OCI-LY7 (cell line): ENCODE measurements at regions not wholly inside any gene's neighbourhood (a gene's known extent, or its start where the extent isn't known, plus 50 kb on each side); places are given as distances from the start of the nearest gene placed in this dataset.

Experiments
- BruUV-seq: library from RNA; stranded (reverse); fragments of 400-500 nt; replicated peaks from 2 replicates; lab custom pipeline; 2021; lab: Mats Ljungman, UMichigan
- CTCF ChIA-PET: fragments of 300-600 bp; sonication (Branson Sonifier 250); formaldehyde crosslinking; loops from one replicate; lab custom pipeline; 2022; ENCODE audit warnings: antibody characterized with exemption; ENCODE audit not compliant: unreplicated experiment; lab: Charles Lee
- POLR2A ChIA-PET: fragments of 300-600 bp; sonication (Branson Sonifier 250); formaldehyde crosslinking; loops from one replicate; lab custom pipeline; 2022; ENCODE audit warnings: antibody characterized with exemption; lab: Charles Lee
- DNase-seq: peaks from one replicate; pipeline ENCODE4 v3.0.0-alpha.2; 2015; ENCODE audit warnings: low spot score
- H2AFZ ChIP-seq: fragments of 200-600 bp; sonication (generic), shearing (Covaris generic); 2 replicates; pipeline ENCODE4 v1.6.1; 2014; ENCODE audit warnings: mild to moderate bottlenecking, antibody characterized with exemption, low read length, moderate library complexity
- H3K27ac ChIP-seq: fragments of 200-600 bp; sonication (generic); 2 replicates; pipeline ENCODE4 v1.5.1; 2014; ENCODE audit warnings: mixed run types, low read depth, mild to moderate bottlenecking, moderate library complexity, low read length, inconsistent platforms; ENCODE audit not compliant: poor library complexity, severe bottlenecking
- H3K36me3 ChIP-seq: fragments of 200-600 bp; sonication (generic); 2 replicates; pipeline ENCODE4 v1.6.1; 2014; ENCODE audit warnings: mild to moderate bottlenecking, antibody characterized with exemption, low read length, moderate library complexity, mixed read lengths; ENCODE audit not compliant: insufficient read depth
- H3K4me1 ChIP-seq: fragments of 200-600 bp; sonication (generic); 2 replicates; pipeline ENCODE4 v1.5.1; 2014; ENCODE audit warnings: mild to moderate bottlenecking, low read length; ENCODE audit not compliant: insufficient read depth, poor library complexity, severe bottlenecking
- H3K4me2 ChIP-seq: fragments of 200-600 bp; sonication (generic); 2 replicates; pipeline ENCODE4 v1.6.1; 2014; ENCODE audit warnings: mild to moderate bottlenecking, low read length
- H3K4me3 ChIP-seq: fragments of 200-600 bp; sonication (generic); 2 replicates; pipeline ENCODE4 v1.5.1; 2014; ENCODE audit warnings: mild to moderate bottlenecking, low read depth, low read length; ENCODE audit not compliant: poor library complexity, severe bottlenecking
- H3K79me2 ChIP-seq: fragments of 200-600 bp; sonication (generic); 2 replicates; pipeline ENCODE4 v1.6.1; 2016; ENCODE audit warnings: low read depth, mild to moderate bottlenecking, low read length, moderate library complexity, mixed read lengths; ENCODE audit not compliant: insufficient read depth
- H3K9me2 ChIP-seq: fragments of 200-600 bp; sonication (generic); 2 replicates; pipeline ENCODE4 v1.6.1; 2016; ENCODE audit warnings: mild to moderate bottlenecking, low read length, mixed read lengths; ENCODE audit not compliant: insufficient read depth
- H3K9me3 ChIP-seq: fragments of 200-600 bp; sonication (generic); 2 replicates; pipeline ENCODE4 v1.6.1; 2014; ENCODE audit warnings: mild to moderate bottlenecking, mixed run types, low read length, mixed read lengths
- H4K20me1 ChIP-seq: fragments of 200-600 bp; sonication (generic); 2 replicates; pipeline ENCODE4 v1.6.1; 2014; ENCODE audit warnings: mild to moderate bottlenecking, antibody characterized with exemption, low read length, moderate library complexity, mixed read lengths; ENCODE audit not compliant: insufficient read depth
- CTCF ChIP-seq: fragments of 200-600 bp; sonication (generic); conservative IDR thresholded peaks from 2 replicates; pipeline ENCODE4 v1.5.1; 2014; ENCODE audit warnings: mild to moderate bottlenecking, antibody characterized with exemption, low read length, moderate library complexity, mixed read lengths
- EZH2phosphoT487 ChIP-seq: fragments of 200-600 bp; sonication (generic); IDR thresholded peaks from 2 replicates; pipeline ENCODE4 v1.6.1; 2018; ENCODE audit warnings: low read depth, borderline replicate concordance, mild to moderate bottlenecking, mixed run types, antibody characterized with exemption, low read length, moderate library complexity, mixed read lengths
- intact Hi-C: fragments of 100-400 bp; cut with micrococcal nuclease; formaldehyde crosslinking; loops from one replicate; pipeline ENCODE4 v1.10.0; 2022; ENCODE audit not compliant: unreplicated experiment

GRCh38 chr15:53226559-53226958 lies 436.4 kb upstream of the ONECUT1 start:
- intact Hi-C loops = no loop called here
- H3K79me2 ChIP-seq = no peaks in the 10 kb centered on the region
- no peaks in the 10 kb centered on the region for H3K36me3 ChIP-seq
- BruUV-seq = no TSS peak
- H3K4me2 ChIP-seq = no peak overlapping the region
- no peak overlapping the region for H3K27ac ChIP-seq
- no peak for DNase-seq
- no peaks in the 10 kb centered on the region for H3K9me3 ChIP-seq
- H3K4me1 ChIP-seq = no peaks in the 10 kb centered on the region
- POLR2A ChIA-PET = no interaction called here
- CTCF ChIA-PET = no interaction called here
- H3K9me2 ChIP-seq = no peaks in the 10 kb centered on the region
- H3K4me3 ChIP-seq = no peak overlapping the region
- H2AFZ ChIP-seq = no peak overlapping the region
- H4K20me1 ChIP-seq = no peaks in the 10 kb centered on the region
- TF ChIP-seq EZH2phosphoT487 (no peak), CTCF (no peak)

GRCh38 chr15:53225781-53226180 lies 435.6 kb upstream of the ONECUT1 start:
- Histone ChIP-seq H2AFZ (no peak overlapping the region), H3K4me1 (no peaks in the 10 kb centered on the region), H4K20me1 (no peaks in the 10 kb centered on the region), H3K79me2 (no peaks in the 10 kb centered on the region), H3K27ac (no peak overlapping the region), H3K4me2 (no peak overlapping the region), H3K36me3 (no peaks in the 10 kb centered on the region), H3K9me2 (no peaks in the 10 kb centered on the region), H3K4me3 (no peak overlapping the region), H3K9me3 (no peaks in the 10 kb centered on the region)
- POLR2A ChIA-PET = no interaction called here
- no TSS peak for BruUV-seq
- no peak for DNase-seq
- intact Hi-C loops = no loop called here
- no peak for TF ChIP-seq CTCF
- no peak for TF ChIP-seq EZH2phosphoT487
- CTCF ChIA-PET = no interaction called here

- no peaks in the 10 kb centered on the region for H4K20me1 ChIP-seq
- H3K79me2 ChIP-seq = no peaks in the 10 kb centered on the region
- H3K9me2 ChIP-seq = no peaks in the 10 kb centered on the region
- CTCF ChIA-PET = no interaction called here
- no peaks in the 10 kb centered on the region for H3K9me3 ChIP-seq
- H2AFZ ChIP-seq = no peak overlapping the region
- no peak overlapping the region for H3K4me3 ChIP-seq
- no peak for DNase-seq
- BruUV-seq = no TSS peak
- no peak overlapping the region for H3K4me2 ChIP-seq
- POLR2A ChIA-PET = no interaction called here
- H3K36me3 ChIP-seq = no peaks in the 10 kb centered on the region
- intact Hi-C loops = no loop called here
- H3K4me1 ChIP-seq = no peaks in the 10 kb centered on the region
- TF ChIP-seq EZH2phosphoT487 (no peak), CTCF (no peak)
- no peak overlapping the region for H3K27ac ChIP-seq
Observed at GRCh38 chr15:53224371-53224770, 434.2 kb upstream of the ONECUT1 start.
